ENCODE measurements at regions not wholly inside any gene's neighbourhood (a gene's known extent, or its start where the extent isn't known, plus 50 kb on each side); places are given as distances from the start of the nearest gene placed in this dataset.

DNA sequence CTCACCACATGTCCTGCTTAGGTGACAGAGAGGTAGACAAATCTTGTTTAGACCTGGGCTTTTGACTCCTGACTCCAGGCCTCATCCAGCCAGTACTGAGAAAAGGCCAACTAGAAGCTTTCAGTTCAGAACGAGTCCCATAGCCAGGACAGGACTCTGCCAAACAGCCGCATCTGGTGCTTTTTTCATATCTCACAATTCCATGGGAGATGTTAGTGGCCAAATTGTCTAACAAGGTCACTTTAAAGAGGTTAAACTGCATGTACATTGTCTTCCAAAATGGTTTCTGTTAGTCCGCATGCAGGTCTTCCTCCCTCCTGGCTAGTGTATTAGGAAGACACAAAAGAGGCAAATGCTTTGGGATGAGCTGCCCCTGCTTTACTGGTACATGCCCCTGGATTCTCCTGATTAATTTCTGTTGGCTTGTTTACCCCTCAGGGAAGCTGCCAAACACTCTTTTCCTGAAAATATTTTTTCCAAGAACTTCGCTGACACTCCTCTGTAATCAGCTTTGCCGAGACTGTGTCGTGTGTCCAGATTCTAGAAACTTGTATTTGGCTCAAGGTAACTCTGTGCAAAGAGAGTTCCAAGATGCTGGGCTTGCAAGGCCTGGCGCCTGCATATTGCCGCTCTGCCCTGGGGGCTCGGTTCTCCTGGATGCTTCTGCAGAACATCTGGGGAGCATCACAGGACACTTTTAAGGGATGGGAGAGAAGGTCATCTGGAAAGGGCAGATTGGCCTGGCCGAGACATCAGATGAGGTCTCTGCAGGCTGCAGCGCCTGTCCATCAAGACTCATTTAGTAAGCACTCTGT is 209.2 kb upstream of the APCDD1 start:
- Histone ChIP-seq H3K27ac (no peak overlapping the region), H3K27me3 (no peaks in the 10 kb centered on the region), H3K36me3 (no peaks in the 10 kb centered on the region), H3K9me3 (no peaks in the 10 kb centered on the region), H3K4me3 (no peak overlapping the region), H3K4me1 (peaks cover 0 to 33% of the 10 kb centered on the region in 2 donors)
- intact Hi-C loops (cut with DNase I), result no loop called here
- no peak for ATAC-seq
- DNase-seq, result no peak
- TF ChIP-seq, protein P1, sequence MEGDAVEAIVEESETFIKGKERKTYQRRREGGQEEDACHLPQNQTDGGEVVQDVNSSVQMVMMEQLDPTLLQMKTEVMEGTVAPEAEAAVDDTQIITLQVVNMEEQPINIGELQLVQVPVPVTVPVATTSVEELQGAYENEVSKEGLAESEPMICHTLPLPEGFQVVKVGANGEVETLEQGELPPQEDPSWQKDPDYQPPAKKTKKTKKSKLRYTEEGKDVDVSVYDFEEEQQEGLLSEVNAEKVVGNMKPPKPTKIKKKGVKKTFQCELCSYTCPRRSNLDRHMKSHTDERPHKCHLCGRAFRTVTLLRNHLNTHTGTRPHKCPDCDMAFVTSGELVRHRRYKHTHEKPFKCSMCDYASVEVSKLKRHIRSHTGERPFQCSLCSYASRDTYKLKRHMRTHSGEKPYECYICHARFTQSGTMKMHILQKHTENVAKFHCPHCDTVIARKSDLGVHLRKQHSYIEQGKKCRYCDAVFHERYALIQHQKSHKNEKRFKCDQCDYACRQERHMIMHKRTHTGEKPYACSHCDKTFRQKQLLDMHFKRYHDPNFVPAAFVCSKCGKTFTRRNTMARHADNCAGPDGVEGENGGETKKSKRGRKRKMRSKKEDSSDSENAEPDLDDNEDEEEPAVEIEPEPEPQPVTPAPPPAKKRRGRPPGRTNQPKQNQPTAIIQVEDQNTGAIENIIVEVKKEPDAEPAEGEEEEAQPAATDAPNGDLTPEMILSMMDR (IDR thresholded peaks at IDR 0.05), result no peak

DNA sequence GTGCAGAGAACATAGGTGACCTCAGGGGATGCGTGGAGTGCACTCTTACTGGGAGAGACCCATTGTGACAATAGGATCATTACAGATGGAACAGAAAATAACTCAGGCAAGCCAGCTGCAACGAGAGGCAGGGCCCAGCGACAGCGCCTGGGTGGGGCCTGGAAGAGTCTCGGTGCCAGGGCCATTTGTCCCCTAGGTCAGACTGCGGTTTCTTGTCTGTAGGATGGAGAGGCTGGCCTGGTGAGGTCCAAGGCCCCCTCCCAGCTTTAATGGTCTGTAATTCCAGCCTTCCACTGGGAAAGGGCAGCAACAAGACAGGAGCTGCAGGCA is 208.6 kb upstream of the APCDD1 start:
- H3K27ac ChIP-seq, result no peak overlapping the region

GRCh38 chr18:10247021-10247741 is 207.3 kb upstream of the APCDD1 start:
- intact Hi-C loops (cut with DNase I), result no loop called here
- TF ChIP-seq, protein P1 (IDR thresholded peaks at IDR 0.05), result no peak
- H3K27me3 ChIP-seq, result no peaks in the 10 kb centered on the region
- no peaks in the 10 kb centered on the region for H3K36me3 ChIP-seq
- ATAC-seq, result no peak
- DNase-seq, result peak in 1 of 4 donors; percentile 46
- H3K9me3 ChIP-seq, result no peaks in the 10 kb centered on the region
- H3K27ac ChIP-seq, result no peak overlapping the region
- no peak overlapping the region for H3K4me3 ChIP-seq
- H3K4me1 ChIP-seq, result peaks cover 0 to 38% of the 10 kb centered on the region in 2 donors

More for the DNA sequence above, 208.6 kb upstream of the APCDD1 start:
- intact Hi-C loops (cut with DNase I), result no loop called here
- TF ChIP-seq, protein P1 (IDR thresholded peaks at IDR 0.05), result no peak
- DNase-seq, result no peak
- H3K4me1 ChIP-seq, result peaks cover 0 to 34% of the 10 kb centered on the region in 2 donors
- H3K36me3 ChIP-seq, result no peaks in the 10 kb centered on the region
- ATAC-seq, result no peak
- no peak overlapping the region for H3K4me3 ChIP-seq
- H3K9me3 ChIP-seq, result no peaks in the 10 kb centered on the region
- no peaks in the 10 kb centered on the region for H3K27me3 ChIP-seq

GRCh38 chr18:10247742-10248082 is 206.7 kb upstream of the APCDD1 start:
- Histone ChIP-seq H3K27me3 (no peaks in the 10 kb centered on the region), H3K4me3 (no peak overlapping the region), H3K27ac (no peak overlapping the region), H3K4me1 (peaks cover 0 to 38% of the 10 kb centered on the region in 2 donors), H3K9me3 (no peaks in the 10 kb centered on the region), H3K36me3 (no peaks in the 10 kb centered on the region)
- ATAC-seq, result no peak
- intact Hi-C loops (cut with DNase I), result no loop called here
- no peak for DNase-seq
- TF ChIP-seq, protein P1 (IDR thresholded peaks at IDR 0.05), result no peak

DNA sequence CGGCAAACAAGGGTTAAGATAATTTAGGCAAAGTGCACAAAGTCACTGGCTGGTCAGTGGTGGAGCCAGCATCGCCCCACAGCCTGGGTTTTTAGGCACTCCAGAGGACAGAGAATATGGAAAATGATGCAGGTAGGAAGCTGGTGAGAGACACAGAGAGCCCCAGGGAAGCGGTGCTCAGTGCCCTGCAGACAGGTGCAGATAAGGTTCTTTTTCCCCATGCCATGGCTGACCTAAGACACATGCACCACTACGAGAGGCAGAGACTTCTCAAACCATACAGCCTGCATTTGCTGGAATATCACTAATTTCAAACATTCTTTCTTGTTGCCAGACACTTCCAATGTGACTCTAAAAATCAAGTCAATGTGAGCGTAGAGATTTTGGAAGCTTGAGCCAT is 205.7 kb upstream of the APCDD1 start:
- no peaks in the 10 kb centered on the region for H3K27me3 ChIP-seq
- no peak overlapping the region for H3K27ac ChIP-seq
- TF ChIP-seq, protein P1 (IDR thresholded peaks at IDR 0.05), result no peak
- no peak overlapping the region for H3K4me3 ChIP-seq
- intact Hi-C loops (cut with DNase I), result no loop called here
- H3K9me3 ChIP-seq, result no peaks in the 10 kb centered on the region
- H3K4me1 ChIP-seq, result peaks cover 0 to 35% of the 10 kb centered on the region in 2 donors
- no peaks in the 10 kb centered on the region for H3K36me3 ChIP-seq
- ATAC-seq (no peak), DNase-seq (no peak)
